ENCODE measurements at regions not wholly inside any gene's neighbourhood (a gene's known extent, or its start where the extent isn't known, plus 50 kb on each side); places are given as distances from the start of the nearest gene placed in this dataset.

DNA sequence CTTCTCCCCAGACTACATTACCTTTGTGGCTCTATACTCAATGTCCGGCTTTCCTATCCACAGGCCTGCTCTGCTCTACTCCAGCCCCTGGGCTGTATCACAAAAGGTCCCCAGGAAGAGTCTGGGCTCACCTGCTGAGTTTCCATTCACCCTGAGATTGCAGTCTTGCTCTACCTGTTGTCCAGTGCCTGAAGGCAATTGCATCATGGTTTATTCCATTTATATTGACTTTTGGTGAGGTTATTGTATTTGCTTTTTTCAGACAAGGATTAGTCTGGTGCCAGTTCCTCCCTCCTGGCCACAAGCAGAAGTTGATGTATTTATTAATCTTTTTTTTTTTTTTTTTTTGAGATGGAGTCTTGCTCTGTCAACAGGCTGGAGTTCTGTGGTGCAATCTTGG lies 273.1 kb downstream of the XPNPEP1 start:
- H3K36me3 ChIP-seq (ENCODE audit: control insufficient read depth in 2 of 2, insufficient read depth in 1 of 2, low read length in 2 of 2): no peaks in the 10 kb centered on the region
- ChIA-PET CTCF (no interaction called here), POLR2A (no interaction called here)
- H3K9me3 ChIP-seq (ENCODE audit: control insufficient read depth, insufficient read depth, low read depth, low read length): no peaks in the 10 kb centered on the region
- no peak for TF ChIP-seq ZNF239 (tag by site-specific recombination; IDR thresholded peaks at IDR 0.05)
- TF ChIP-seq ZBTB48 (tag by site-specific recombination; IDR thresholded peaks at IDR 0.05): no peak
- TF ChIP-seq ZNF324 (tag by site-specific recombination; IDR thresholded peaks at IDR 0.05): no peak
- no peak for TF ChIP-seq ZNF350 (tag by site-specific recombination; IDR thresholded peaks at IDR 0.05)
- TF ChIP-seq ZNF174 (tag by site-specific recombination; IDR thresholded peaks at IDR 0.05): no peak
- TF ChIP-seq ZIC2 (tag by site-specific recombination; IDR thresholded peaks at IDR 0.05): no peak
- TF ChIP-seq, protein P1, sequence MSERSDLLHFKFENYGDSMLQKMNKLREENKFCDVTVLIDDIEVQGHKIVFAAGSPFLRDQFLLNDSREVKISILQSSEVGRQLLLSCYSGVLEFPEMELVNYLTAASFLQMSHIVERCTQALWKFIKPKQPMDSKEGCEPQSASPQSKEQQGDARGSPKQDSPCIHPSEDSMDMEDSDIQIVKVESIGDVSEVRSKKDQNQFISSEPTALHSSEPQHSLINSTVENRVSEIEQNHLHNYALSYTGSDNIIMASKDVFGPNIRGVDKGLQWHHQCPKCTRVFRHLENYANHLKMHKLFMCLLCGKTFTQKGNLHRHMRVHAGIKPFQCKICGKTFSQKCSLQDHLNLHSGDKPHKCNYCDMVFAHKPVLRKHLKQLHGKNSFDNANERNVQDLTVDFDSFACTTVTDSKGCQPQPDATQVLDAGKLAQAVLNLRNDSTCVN (tag by site-specific recombination; optimal IDR thresholded peaks at IDR 0.05): no peak
- TF ChIP-seq ZNF19 (tag by site-specific recombination; IDR thresholded peaks at IDR 0.05; ENCODE audit: low read depth): no peak
- TF ChIP-seq YY1 (tag by site-specific recombination; IDR thresholded peaks at IDR 0.05): no peak
- no peak for TF ChIP-seq ZNF311 (tag by site-specific recombination; IDR thresholded peaks at IDR 0.05; ENCODE audit: borderline replicate concordance)
- TF ChIP-seq ZSCAN4 (tag by site-specific recombination; IDR thresholded peaks at IDR 0.05): no peak
- TF ChIP-seq ZNF121 (tag by site-specific recombination; IDR thresholded peaks at IDR 0.05): no peak
- TF ChIP-seq KLF16 (tag by site-specific recombination; IDR thresholded peaks at IDR 0.05): no peak
- no peak for TF ChIP-seq ZNF416 (tag by site-specific recombination; IDR thresholded peaks at IDR 0.05)
- TF ChIP-seq ZNF621 (tag by site-specific recombination; IDR thresholded peaks at IDR 0.05): no peak
- TF ChIP-seq KLF9 (tag by site-specific recombination; IDR thresholded peaks at IDR 0.05; ENCODE audit: low read depth): no peak
- TF ChIP-seq GLI2 (tag by site-specific recombination; IDR thresholded peaks at IDR 0.05; ENCODE audit: borderline replicate concordance, low read depth): no peak
- no peak for TF ChIP-seq ZNF398 (tag by site-specific recombination; IDR thresholded peaks at IDR 0.05)
- TF ChIP-seq GLI4 (tag by site-specific recombination; IDR thresholded peaks at IDR 0.05): no peak
- TF ChIP-seq PRDM1 (tag by site-specific recombination; IDR thresholded peaks at IDR 0.05): no peak
- no peaks in the 10 kb centered on the region for H3K4me1 ChIP-seq (ENCODE audit: control insufficient read depth, insufficient read depth, low read length)
- no peak overlapping the region for H3K4me3 ChIP-seq (ENCODE audit: low read depth, low read length)
- H3K27ac ChIP-seq (ENCODE audit: extremely low read depth, low read depth, low read length): no peak overlapping the region

GRCh38 chr10:109647627-109648026 lies 275.7 kb downstream of the XPNPEP1 start:
- Histone ChIP-seq H3K4me1 (ENCODE audit: control insufficient read depth, insufficient read depth, low read length) (no peaks in the 10 kb centered on the region), H3K9me3 (ENCODE audit: control insufficient read depth, insufficient read depth, low read depth, low read length) (no peaks in the 10 kb centered on the region), H3K4me3 (ENCODE audit: low read depth, low read length) (no peak overlapping the region), H3K27ac (ENCODE audit: extremely low read depth, low read depth, low read length) (no peak overlapping the region), H3K36me3 (ENCODE audit: control insufficient read depth in 2 of 2, insufficient read depth in 1 of 2, low read length in 2 of 2) (no peaks in the 10 kb centered on the region)
- POLR2A ChIA-PET: no interaction called here
- TF ChIP-seq, protein P2, sequence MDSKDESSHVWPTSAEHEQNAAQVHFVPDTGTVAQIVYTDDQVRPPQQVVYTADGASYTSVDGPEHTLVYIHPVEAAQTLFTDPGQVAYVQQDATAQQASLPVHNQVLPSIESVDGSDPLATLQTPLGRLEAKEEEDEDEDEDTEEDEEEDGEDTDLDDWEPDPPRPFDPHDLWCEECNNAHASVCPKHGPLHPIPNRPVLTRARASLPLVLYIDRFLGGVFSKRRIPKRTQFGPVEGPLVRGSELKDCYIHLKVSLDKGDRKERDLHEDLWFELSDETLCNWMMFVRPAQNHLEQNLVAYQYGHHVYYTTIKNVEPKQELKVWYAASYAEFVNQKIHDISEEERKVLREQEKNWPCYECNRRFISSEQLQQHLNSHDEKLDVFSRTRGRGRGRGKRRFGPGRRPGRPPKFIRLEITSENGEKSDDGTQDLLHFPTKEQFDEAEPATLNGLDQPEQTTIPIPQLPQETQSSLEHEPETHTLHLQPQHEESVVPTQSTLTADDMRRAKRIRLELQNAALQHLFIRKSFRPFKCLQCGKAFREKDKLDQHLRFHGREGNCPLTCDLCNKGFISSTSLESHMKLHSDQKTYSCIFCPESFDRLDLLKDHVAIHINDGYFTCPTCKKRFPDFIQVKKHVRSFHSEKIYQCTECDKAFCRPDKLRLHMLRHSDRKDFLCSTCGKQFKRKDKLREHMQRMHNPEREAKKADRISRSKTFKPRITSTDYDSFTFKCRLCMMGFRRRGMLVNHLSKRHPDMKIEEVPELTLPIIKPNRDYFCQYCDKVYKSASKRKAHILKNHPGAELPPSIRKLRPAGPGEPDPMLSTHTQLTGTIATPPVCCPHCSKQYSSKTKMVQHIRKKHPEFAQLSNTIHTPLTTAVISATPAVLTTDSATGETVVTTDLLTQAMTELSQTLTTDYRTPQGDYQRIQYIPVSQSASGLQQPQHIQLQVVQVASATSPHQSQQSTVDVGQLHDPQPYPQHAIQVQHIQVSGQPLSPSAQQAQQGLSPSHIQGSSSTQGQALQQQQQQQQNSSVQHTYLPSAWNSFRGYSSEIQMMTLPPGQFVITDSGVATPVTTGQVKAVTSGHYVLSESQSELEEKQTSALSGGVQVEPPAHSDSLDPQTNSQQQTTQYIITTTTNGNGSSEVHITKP (tag by site-specific recombination; IDR thresholded peaks at IDR 0.05): no peak
- TF ChIP-seq SCRT1 (tag by site-specific recombination; IDR thresholded peaks at IDR 0.05; ENCODE audit: borderline replicate concordance): no peak
- no peak for TF ChIP-seq AEBP2 (tag by site-specific recombination; IDR thresholded peaks at IDR 0.05; ENCODE audit: borderline replicate concordance)
- CTCF ChIA-PET: interaction anchor here (0.6 kb wide), 2 partner anchors 208 to 218 kb away, joined by 3 to 4 read pairs; no protein-coding TSS in a partner anchor
